ELF-1 (cell line): ENCODE measurements at regions not wholly inside any gene's neighbourhood (a gene's known extent, or its start where the extent isn't known, plus 50 kb on each side); places are given as distances from the start of the nearest gene placed in this dataset.
A peak's percentile ranks its signal among the peaks of the same experiment; 100 is the strongest.

ENCODE experiments used
- DNase-seq: peaks from one replicate; pipeline ENCODE4 v3.0.0-alpha.2; 2016; ENCODE audit warnings: low read depth, low spot score

- no peak for DNase-seq
These were observed 70.5 kb downstream of the SERPINA3 start for GRCh38 chr14:94682736-94683135.

DNA sequence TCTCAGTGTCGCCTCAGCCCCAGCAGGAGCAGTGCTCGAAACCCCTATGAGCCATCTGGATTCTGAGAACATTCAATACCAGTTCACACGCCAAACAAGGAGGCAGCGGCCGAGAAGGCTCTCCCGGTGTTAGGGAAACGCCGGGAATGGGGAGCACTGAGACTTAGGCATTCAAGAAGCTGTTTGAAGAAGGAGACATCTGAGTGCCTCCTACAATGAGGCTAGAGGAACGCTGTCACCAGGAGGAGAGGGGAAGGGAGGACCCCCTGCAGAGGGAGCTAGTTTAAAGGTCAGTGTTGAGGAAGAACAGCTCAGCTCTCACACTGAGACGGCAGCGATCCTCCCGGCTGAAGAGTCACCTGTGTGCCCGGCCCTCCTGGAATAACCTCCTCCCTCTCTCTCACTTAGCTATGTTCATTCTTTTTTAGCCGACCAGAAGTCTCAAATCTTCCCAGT is 69.9 kb downstream of the SERPINA3 start:
- DNase-seq = peak; percentile 41

DNA sequence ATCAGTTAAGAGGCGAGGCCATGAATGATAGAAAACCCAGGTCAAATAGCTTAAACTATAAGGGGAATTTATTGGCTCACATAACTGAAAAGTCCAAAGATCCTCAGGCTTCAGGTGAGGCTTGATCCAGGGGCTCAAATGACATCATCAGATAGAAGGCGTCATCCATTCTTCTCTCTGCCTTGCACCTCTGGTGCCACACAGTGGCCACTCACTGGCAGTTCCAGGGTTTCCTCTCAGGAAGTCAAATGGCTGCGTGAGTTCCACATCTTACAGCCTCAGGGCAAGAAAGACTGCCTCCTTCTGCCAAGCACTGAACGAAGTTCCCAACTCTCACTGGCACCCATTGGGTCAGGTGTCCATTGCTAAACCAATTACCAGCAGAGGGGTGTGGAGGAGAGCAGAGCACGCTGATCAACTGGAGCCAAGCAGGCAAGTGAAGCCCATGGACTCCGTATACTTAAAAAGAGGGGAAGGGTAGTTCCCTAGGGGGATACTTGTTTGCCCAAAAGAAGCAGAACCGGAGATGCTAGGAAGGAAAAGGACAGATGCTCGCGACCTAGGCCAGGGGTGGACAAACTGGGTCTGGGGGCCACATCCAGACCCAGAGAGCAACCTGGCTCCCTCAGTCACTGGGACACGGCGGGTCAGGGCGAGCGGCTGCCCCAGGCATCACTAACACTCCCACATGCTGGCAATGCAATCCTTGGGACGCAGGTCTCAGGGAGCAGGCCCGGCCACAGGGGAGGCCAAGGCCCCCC is 69.3 kb downstream of the SERPINA3 start:
- peak; percentile 86 for DNase-seq

- no peak for DNase-seq
These were observed 68.7 kb downstream of the SERPINA3 start for GRCh38 chr14:94680862-94681288.

DNA sequence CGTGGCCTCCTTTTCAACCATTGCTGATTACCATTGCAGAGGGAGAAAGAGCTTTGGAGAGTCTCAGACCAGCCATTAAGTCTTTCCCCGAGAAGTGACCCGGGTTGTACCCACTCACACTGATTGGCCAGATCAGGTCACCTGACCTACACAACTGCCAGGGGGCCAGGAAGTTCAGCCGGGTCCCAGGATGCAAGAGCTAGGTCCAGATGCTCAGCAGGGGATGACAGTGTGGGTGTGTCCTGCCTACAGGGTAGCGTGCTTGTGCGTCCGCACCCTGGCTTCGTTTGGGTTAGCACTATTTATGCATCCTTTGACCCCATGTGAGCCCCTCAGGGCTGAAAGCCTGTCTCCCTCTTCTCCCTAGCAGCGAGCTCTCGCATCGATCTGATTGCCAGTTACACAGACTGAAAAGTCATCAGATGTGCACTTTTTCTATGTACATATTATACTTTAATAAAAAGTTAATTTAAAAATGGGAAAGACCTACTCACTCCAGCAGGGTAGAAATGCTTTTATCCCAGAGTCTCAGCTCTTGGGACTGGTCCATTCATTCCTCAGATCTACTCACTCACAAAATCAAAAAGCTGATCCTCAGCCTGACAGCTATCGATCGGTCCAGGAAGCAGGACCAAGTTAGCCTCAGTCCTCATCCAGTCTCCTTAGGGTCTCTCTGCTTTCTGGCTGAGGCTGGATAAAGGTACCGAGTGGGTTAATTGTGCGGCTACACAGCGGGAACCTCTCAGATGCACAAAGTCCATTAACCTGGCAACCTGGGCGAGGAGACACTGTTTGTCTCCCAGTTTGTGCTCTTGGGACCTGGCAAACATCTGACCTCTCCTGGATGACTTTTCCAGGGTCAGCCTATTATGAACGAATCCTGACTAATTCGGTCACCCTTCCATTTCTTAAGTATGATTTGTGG is 68.0 kb downstream of the SERPINA3 start:
- no peak for DNase-seq

DNA sequence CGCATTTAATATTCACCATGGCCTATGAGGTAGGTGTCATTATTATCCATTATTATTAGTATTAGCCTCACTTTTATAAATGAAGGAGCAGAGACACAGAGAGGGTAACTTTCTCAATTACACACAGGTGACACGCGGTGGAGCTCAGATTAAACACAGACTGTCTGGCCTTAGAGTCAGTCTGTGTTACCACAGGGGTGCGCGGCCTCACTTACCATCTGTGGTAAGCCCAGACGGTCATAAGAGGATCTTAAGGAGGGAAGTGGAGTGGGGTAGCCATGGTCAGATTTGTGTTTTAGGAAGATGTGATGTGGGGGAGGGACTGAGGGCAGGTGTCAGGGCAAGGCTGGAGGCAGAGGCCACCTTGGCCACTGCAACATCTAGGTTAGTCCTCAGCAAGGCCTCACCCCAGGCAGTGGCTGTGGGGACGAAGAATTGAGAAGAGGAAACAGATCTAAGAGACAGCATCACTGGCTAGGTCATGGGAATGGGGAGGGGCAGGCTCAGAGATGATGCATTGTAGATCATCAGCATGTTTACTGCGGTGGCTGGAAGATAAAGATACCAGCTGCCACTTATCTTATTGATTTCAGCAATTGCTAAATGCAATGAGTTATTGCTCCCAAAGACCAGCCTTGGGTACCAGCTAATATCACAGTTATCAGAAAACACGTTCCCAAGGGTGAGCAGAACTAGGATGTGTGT is 67.1 kb downstream of the SERPINA3 start:
- DNase-seq = no peak

DNA sequence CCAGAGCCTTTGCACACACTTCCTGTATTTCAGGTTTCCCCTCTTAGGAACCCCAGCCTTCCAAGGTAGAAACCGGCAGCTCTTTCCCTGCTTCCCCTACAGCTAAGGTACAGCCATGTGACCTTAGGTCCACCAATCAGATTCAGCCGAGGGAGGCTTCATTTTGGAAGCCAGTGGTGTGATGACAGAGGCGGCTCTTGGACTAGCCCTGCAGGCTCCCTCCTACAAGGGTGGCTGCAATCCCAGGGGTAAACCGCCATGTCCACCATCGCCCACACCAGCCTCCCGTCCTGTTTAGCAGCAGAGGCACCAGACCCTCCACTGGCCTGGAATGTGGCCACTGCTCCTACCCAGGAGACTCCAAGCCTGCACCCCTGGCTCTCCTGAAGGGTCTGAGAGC is 65.6 kb downstream of the SERPINA3 start:
- no peak for DNase-seq

GRCh38 chr14:94677213-94677612 is 65.0 kb downstream of the SERPINA3 start:
- no peak for DNase-seq

GRCh38 chr14:94676495-94677185 is 64.4 kb downstream of the SERPINA3 start:
- DNase-seq = no peak

DNA sequence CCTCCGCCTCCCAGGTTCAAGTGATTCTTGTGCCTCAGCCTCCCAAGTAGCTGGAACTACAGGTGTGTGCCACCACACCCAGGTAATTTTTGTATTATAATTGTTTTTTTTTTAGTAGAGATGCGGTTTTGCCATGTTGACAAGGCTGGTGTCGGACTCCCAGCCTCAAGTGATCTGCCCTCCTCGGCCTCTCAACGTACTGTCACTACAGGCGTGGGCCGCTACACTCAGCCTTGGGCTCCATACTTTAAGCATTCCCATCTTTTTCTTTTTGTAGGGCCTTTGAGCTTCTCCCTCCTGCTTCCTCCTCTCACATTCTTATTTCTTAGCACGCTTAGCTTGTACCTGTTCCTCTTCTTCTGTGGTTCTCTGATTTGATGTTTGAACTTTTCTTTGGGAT is 62.8 kb downstream of the SERPINA3 start:
- no peak for DNase-seq

DNA sequence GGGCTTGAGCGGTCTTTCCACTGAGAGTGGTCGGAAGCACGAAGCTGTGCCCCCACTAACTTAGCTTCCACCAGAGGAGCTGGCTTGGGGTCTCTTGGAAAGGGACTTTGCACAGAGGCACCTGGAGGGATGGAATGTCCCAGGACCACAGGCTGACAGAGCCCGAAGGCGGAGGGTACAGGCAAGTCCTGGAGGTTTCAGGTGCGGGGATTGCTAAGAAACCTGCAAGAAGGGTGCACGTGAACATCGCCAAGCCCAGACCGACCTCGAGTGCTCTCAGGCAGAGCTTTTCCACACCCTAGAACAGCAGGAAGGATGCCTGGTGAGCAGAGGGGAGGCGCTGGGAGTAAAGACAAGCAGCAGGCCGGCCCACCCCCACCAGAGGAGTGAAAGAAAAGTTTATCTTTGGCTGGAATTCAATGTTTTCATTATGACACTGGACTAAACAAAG is 61.6 kb downstream of the SERPINA3 start:
- no peak for DNase-seq
